IPS DF 19.7 (cell line): ENCODE measurements at regions not wholly inside any gene's neighbourhood (a gene's known extent, or its start where the extent isn't known, plus 50 kb on each side); places are given as distances from the start of the nearest gene placed in this dataset.
"Not testable (repeated sequence)": the region's sequence is repeated elsewhere in the genome, so short reads cannot be mapped to it uniquely, and the experiment has no call there.

ENCODE experiments used
- DNase-seq: peaks from one replicate; pipeline ENCODE4 v3.0.0-alpha.2; 2013; ENCODE audit warnings: low read depth, low spot score

DNA sequence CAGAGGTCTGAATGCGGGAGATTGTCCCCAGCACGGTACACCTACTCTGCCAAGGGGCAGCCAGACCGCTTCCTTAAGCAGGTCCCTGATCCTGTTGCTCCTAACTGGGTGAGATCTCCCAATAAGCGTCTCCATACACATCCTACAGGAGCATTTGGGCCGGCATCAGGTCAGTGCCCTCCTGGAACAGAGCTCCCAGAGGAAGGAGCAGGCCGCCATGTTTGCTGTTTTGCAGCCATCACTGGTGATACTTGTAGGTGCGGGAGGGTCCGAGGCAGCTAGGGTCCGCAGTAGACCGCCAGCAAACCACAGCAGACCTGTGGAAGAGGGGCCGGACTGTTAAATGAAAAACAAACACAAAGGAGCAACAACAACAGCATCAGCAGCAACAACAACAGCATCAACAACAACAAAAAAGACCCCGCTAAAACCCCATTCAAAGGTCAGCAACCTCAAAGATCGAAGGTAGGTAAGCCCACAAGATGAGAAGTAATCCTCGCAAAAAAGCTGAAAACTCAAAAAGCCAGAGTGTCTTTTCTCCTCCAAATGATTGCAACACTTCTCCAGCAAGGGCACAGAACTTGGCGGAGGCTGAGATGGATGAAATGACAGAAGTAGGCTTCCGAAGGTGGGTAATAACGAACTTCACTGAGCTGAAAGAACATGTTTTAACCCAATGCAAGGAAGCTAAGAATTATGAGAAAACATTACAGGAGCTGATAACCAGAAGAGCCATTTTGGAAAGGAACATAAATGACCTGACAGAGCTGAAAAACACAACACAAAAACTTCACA, 79.0 kb upstream of the CDH7 start:
- no peak for DNase-seq

DNA sequence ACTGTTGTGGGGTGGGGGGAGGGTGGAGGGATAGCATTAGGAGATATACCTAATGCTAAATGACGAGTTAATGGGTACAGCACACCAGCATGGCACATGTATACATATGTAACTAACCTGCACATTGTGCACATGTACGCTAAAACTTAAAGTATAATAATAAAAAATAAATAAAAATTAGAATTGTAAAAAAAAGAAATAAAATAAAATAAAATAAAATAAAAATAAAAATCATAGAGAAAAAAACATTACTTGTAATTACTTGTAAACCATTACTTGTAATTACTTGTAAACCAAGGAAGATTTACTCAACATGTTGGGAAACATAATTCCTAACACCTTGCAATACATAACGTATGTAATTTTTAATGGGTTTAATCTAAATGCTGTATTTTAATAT, 80.7 kb upstream of the CDH7 start:
- DNase-seq: not testable (repeated sequence)

DNA sequence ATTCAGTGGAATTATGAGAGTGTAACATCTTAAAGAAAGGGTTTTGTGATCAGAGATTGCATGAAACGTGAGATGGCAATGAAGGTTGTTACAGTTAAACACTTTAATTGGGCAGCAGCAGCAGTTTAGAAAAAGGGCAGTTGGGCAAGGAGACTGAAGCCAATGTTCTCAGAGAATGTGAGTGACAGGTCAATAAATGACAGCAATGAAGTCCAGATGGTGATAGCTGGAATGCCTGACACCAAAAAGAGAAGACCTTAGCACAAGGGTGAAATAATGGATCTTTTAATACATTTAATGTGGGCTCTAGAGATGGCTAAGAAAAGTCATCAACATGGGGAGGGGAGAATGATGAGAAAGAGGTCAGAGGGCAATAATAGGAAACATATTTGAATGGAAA, 89.4 kb upstream of the CDH7 start:
- no peak for DNase-seq

DNA sequence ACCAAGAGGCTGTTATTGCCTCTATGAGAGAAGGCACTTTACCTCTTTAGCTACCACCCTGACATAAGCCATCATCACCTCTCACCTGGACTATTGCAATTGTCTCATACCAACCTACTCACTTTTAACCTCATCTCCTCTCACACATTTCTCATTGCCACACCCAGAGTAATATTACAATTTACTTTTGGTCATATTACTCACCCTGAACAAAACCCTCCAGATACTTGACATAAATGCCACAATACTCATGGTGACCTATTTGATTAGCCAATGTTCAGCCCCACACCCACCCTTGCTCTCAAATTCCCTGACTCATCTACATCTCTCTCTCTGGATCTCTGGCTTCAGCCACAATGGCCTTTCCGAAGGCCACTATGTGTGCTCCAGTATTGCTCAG, 90.9 kb upstream of the CDH7 start:
- no peak for DNase-seq

DNA sequence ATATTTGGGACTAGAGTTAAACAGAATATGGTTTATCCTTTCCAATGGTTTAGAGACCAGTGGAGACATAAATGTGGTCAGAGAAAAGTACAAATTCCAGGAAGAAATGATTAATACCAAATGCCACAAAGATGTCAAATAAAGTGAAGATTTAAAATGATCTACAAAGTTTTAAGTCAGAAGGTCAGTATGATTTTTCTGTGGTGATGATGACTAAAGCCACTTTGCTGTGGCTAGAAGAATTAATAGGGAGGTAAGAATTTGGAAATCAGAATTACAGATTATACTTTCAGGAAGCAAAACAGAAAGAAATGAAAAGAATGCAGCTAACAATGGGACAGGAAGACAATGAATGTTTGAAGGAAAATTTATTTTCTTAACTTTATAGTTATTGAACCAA, 91.5 kb upstream of the CDH7 start:
- DNase-seq: no peak

DNA sequence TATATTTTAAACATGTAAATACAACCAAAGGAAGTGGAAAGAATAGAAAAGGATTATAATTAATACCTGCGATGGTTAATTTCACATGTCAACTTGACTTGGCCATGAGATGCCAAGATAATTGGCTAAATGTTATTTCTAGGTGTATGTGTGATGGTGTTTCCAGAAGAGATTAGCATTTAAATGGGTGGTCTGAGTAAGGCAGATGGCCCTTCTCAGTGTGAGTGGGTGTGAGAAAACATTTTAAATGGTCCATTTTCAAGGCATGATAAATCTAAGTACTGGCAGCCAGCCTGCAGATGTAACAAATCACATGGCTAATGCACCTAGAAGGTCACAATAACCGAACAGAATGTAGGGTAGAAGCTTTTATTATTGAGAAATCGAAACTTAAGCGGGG, 99.6 kb upstream of the CDH7 start:
- no peak for DNase-seq

DNA sequence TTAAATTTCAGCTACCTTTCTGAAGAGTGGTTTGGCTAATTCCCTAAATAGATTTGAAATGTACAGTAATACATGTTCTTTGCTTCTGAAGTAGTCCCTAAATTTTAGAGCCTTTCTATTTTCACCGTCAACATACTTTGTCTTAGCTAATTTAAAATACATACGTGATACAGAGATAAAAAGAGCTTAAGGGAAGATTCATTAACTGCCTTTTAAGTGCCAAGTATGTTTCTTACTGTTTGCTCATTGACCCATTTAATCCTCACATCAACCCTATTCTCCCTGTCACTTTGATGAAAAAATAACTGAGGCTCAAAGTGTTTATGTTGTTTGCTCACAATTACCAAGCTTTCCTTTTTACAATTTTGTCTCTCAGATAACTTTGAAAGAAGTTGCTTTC, 118.6 kb upstream of the CDH7 start:
- no peak for DNase-seq

DNA sequence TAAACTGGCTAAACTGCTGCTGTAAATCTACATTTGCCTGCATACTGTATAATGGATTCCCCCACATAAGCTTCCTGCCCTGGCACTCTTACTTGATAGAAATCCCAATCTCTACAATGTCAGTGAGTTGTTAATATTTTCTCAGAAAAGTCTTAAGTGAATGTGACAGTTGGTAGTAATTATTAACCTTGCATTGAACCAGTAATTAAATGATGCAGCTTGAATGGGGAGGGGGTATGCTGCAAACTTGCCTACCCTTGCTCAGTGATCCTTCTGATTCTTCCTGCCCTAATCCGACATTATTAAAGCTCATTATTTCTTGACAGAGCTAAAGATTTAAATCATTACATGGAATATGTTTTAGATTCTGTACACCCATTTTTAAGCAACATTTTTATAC, 119.0 kb upstream of the CDH7 start:
- no peak for DNase-seq

DNA sequence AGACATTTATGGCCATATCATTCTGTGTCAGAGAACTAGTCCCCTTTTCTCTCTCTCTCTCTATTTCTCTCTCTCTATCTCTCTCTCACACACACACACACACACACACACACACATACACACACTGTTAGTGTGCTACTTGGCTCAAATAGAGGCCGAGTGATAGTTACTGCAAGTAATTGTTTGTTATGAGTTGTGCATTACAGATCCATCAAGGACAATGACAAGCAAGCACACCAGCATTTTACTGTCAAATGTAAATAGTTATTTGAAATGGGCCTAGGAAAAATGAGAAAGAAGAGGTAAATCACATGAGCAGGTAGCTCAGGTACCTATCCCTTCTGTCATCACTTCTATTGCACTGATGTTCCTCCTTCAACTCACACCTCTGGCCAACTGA, 122.4 kb upstream of the CDH7 start:
- DNase-seq: no peak

DNA sequence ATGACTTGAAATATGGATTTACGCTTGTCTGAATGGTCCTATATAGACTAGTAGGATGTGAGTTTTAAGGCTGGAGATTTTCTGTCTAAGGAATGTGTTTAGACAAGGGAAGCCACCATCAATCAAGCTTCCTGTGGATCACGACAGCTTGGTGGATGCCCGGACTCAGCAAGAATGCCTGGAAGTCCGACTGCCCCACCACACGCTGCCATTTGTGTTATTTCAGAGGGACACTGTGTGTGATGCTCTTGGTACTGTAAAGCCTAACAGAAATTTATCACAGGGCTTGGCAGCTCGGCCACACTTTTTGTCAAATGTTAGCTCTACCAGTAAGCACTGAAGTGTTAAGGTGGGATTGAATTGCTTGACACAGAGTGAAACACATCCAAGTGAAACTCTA, 127.1 kb upstream of the CDH7 start:
- no peak for DNase-seq

DNA sequence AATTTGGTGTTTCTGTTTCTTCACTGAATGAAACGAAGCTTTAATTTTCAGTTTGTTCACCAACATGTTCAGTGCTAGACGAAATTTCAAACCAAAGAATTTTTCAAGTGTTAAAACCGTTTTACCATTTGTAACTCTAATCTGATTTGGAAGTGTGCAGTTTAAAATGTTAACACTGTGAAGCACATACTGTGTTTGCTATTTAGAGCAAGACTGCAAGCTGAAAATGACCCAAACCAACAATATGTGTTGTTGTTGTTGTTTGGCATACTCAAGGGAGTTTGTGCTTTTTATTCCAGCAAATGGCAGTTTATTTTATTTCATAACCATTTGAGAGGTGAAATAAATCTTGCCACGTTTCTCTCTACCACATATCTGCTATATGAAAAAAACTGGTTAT, 128.4 kb upstream of the CDH7 start:
- DNase-seq: no peak

DNA sequence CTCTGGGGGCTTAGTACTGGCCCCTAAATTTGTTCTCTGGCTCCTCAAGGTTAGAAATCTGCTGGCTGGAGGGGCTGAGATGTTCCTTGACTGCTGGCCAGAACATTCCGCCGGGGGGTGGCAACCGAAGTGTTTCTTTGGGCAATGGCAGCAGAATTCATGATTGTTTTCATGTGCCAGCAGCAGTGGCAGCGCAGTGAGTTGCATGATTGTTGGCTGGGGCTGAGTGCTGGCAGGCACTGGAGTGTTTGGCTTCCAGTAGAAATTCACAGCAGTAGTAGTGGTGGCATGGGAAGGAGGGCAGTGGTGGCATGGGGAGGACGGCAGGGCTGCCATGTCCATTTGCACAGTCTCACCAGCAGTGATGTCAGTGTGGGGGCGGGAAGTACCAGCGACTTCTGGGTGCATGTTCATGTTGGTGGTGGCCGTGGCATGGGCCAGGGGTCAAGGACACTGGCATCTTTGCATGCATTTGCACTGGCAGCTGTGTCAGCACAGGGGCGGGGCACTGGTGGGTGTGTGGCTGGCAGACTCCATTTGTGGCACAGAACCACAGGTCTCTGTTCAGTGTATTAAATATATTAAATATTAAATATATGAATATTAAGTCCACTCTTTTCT, 130.6 kb upstream of the CDH7 start:
- DNase-seq: no peak

DNA sequence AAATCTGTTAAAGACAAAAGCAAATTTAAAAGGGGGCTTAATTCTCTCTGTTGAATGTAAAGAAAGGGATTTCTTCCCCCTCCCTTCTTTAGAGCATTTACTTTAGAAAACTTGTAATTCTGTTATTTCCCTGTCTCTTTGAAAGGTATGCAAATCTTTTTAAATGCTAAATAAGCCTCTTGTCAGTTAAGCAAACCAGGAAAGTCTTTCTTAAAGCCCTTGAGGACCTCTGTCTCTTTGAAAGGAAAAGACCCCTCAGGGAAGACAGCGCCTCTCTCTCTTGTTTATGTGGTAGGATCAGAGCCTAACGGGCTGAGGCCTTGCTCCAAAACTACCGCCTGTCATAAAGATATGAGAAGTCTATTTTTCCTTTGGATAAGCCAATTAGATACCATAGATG, 139.9 kb upstream of the CDH7 start:
- DNase-seq: peak; percentile 45

DNA sequence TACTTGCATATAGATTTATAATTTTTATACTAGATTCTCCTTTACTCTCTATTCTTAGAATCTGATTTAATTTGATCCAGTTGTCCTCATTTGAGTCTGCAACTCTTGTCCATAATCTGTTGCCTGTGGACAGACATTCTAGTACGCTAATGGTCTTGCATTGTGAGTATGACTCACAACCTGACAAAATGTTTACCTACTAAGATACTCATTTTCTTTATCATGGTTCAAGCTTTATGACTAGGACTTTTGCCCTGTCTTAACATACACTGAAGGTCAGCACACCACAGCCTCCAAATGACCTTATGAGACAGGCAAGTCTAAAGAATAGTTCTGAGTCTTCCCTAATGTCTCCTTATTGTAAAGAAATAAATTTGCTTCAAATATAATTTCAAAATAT, 142.3 kb upstream of the CDH7 start:
- no peak for DNase-seq

DNA sequence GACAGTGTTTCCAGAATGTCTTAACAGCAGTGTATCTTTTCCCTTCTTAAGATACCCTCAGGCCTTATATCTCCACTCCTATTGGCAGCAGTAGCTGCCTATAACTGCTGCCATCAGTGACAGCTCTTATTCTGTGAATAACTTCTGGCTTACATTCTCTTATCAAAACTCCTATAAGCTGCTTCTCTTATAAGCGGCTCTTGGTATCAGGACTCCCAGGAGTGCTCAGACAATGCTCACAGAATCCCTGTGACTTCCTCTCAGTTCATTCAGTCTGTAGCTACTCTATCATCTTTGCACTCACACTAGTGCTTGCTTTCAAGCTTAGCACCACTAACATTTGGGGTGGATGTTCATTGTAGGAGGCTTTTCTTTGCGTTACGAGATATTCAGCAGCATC, 143.7 kb upstream of the CDH7 start:
- DNase-seq: no peak

DNA sequence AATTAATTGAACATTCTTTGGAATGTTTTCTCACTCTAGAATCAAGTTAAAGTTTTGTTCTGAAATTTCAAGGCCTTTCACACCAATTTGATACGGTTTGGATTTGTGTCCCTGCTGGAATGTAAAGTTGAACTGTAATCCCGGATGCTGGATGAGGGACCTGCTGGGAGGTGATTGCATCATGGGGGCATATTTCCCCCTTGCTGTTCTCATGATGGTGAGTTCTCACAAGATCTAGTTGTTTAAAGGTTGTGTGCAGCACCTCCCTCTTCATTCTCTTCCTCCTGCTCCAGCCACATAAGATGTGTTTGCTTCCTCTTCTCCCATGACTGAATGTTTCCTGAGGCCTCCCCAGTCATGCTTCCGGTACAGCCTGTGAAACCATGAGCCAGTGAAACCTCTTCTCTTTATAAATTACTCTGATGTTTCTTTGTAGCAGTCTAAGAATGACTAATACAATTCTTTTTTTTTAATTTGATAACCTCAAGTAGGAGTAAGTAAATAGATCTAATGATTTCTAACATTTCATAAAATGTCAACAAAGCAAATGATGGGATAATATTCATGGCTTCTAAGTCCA, 144.2 kb upstream of the CDH7 start:
- no peak for DNase-seq

DNA sequence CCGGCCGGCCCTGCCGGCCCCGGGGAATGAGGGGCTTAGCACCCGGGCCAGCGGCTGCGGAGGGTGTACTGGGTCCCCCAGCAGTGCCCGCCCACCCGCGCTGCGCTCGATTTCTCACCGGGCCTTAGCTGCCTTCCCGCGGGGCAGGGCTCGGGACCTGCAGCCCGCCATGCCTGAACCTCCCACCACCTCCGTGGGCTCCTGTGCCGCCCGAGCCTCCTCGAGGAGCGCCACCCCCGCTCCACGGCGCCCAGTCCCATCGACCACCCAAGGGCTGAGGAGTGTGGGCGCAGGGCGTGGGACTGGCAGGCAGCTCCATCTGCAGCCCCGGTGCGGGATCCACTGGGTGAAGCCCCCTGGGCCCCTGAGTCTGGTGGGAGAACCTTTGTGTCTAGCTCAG, 145.5 kb upstream of the CDH7 start:
- DNase-seq: not testable (repeated sequence)

DNA sequence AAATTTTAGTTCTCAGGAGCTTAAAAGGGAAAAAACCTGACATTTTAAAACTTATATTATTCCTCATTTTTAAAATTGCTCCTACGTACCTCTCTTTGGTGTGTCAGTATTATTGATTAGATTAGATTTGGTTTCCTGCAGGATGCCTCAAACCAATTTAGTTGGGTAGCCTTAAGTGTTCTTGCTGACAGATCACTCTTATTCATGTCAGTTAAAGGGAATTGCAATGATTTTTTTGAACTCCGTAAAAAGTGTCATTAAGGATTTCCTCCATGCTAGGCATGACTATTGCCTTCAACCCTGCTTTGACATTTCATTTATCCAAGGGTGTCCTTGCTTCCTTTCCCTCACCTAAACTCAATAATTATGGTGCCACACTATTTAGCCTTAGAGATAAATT, 149.0 kb upstream of the CDH7 start:
- no peak for DNase-seq

DNA sequence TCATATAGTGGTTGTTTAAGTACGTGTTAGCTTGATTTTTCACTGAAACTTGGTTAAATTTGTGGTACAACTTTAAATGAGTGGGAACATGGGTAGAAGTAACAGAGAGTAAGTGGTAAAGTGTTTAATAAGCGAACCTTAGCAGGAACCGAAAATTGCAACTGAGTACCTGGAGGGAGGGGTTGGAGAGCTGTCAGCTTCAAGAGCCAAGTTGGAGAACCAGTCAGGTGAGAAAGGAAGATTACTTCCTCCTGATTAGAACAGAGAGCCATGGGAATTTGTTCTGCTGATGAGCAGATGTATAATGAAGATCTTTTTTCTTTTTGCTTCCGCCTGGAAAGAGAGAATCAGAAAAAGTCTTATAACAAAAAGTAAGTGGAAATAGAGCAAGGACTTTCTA, 158.4 kb upstream of the CDH7 start:
- no peak for DNase-seq

DNA sequence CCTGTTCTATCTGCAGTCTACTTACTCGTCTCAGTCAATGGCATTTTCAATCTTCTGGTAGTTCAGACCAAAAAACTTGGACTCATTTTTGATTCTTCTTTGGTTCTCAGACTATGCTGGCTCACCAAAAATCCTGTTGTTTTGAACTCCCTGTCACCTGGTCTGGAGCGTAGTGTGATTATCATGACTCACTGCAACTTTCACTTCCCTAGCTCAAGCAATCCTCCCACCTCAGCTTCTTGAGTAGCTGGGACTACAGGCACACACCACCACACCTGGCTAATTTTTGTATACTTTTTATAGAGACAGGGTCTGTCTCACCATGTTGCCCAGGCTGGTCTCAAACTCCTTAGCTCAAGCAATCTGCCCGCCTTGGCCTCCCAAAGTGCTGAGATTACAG, 163.3 kb upstream of the CDH7 start:
- no peak for DNase-seq

DNA sequence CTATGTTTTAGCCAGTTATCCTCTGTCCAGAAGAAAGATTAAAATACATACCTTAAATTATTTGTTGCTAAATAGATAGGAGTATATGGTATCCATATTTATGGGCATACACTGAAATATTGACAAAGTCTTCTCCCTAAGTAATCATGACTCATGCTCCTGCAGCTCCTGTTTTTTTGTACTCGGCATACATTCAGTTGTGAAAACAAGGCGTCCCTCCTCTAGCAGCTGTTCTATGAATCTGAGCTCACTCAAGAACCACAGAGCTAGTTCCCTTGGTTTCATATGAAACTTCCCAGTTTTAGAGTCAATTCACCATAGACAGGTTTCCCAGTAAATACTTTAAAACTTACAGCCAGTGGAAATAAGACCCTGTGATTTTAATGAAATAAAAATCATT, 168.7 kb upstream of the CDH7 start:
- not testable (repeated sequence) for DNase-seq

DNA sequence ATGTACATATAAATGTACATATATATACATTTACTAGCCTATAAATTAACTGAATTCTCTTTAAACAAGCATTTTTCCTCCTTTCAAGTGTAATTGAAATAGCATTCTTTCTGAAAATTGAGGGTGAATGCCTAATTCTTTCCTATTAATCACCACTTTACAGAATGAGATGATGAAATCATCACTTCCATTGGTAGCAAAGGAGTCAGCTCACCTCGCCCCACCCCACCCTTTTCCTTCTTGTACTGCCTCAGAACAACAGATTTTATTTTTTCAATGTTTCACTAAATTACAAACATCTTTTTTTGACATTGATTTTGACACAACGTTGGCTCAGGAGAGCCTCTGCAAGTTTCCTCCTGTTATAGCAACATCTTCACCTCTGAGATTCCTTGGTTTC, 181.9 kb upstream of the CDH7 start:
- no peak for DNase-seq

DNA sequence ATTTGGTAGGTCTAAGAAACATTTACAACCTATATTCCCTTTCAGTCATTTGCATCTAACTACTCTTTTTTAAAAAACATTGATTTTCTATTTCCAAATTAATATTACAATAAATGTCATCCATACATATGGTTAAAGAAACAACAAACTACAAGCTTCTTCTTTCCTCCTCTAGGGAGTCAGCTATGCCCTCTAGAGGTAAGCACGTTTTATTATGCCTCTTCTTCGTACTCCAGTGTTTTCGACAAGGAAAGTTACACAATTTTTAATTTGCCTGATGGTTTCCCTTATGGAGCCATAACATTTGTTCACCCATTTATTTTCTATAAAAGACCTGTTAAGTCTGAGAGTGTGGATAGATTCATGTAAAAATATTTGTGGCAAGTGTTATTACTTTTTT, 183.4 kb upstream of the CDH7 start:
- no peak for DNase-seq
